H1 (cell line): ENCODE measurements at regions not wholly inside any gene's neighbourhood (a gene's known extent, or its start where the extent isn't known, plus 50 kb on each side); places are given as distances from the start of the nearest gene placed in this dataset.

Experiments used
- CEBPB ChIP-seq: IDR thresholded peaks from 2 replicates; pipeline ENCODE4 v1.6.1; 2012; ENCODE audit warnings: low read depth, low read length
- RBBP5 ChIP-seq: IDR thresholded peaks from 2 replicates; pipeline ENCODE4 v1.7.1; 2012; ENCODE audit warnings: low read depth, mild to moderate bottlenecking, inconsistent platforms, low read length, moderate library complexity, borderline replicate concordance
- SUZ12 ChIP-seq: fragments of 200-600 bp; sonication (generic); IDR thresholded peaks from 2 replicates; pipeline ENCODE4 v1.6.1; 2012; ENCODE audit warnings: mild to moderate bottlenecking, inconsistent platforms, low read length, moderate library complexity, mixed read lengths

- TF ChIP-seq RBBP5, result no peak
- no peak for TF ChIP-seq SUZ12
- TF ChIP-seq CEBPB, result no peak
Measured at GRCh38 chrX:36534900-36535299, 473.3 kb upstream of the FAM47C start (continued).
